Endometrial microvascular endothelial cells (primary cell): ENCODE measurements at regions not wholly inside any gene's neighbourhood (a gene's known extent, or its start where the extent isn't known, plus 50 kb on each side); places are given as distances from the start of the nearest gene placed in this dataset.

Source experiments
- in situ Hi-C: cut with HindIII; loops from 2 replicates; pipeline ENCODE4 v1.10.0; 2017; ENCODE audit warnings: low sequenced_read_pairs, low pct_unique_long_range_greater_than_20kb; ENCODE audit errors: inconsistent ontology term

- in situ Hi-C loops = no loop called here
Observed at GRCh38 chr2:14388724-14389123, 243.8 kb upstream of the LRATD1 start.

GRCh38 chr2:14396533-14397083 lies 235.9 kb upstream of the LRATD1 start:
- in situ Hi-C loops = no loop called here

GRCh38 chr2:14398641-14399040 lies 233.9 kb upstream of the LRATD1 start:
- in situ Hi-C loops = no loop called here

GRCh38 chr2:14401873-14402272 lies 230.6 kb upstream of the LRATD1 start:
- in situ Hi-C loops = no loop called here

GRCh38 chr2:14408695-14409094 lies 223.8 kb upstream of the LRATD1 start:
- in situ Hi-C loops = no loop called here

- in situ Hi-C loops = no loop called here
Observed at GRCh38 chr2:14417551-14417950, 215.0 kb upstream of the LRATD1 start.

GRCh38 chr2:14418115-14418514 lies 214.4 kb upstream of the LRATD1 start:
- in situ Hi-C loops = no loop called here

- in situ Hi-C loops = no loop called here
Observed at GRCh38 chr2:14420851-14421250, 211.7 kb upstream of the LRATD1 start.

GRCh38 chr2:14422426-14422825 lies 210.1 kb upstream of the LRATD1 start:
- in situ Hi-C loops = no loop called here

- in situ Hi-C loops = no loop called here
Observed at GRCh38 chr2:14423145-14423906, 209.2 kb upstream of the LRATD1 start.

GRCh38 chr2:14424478-14425390 lies 207.8 kb upstream of the LRATD1 start:
- in situ Hi-C loops = no loop called here

- in situ Hi-C loops = no loop called here
Observed at GRCh38 chr2:14425869-14426268, 206.6 kb upstream of the LRATD1 start.

- in situ Hi-C loops = no loop called here
Observed at GRCh38 chr2:14428056-14428455, 204.5 kb upstream of the LRATD1 start.

- in situ Hi-C loops = no loop called here
Observed at GRCh38 chr2:14433946-14434495, 198.5 kb upstream of the LRATD1 start.

GRCh38 chr2:14445670-14446069 lies 186.8 kb upstream of the LRATD1 start:
- in situ Hi-C loops = no loop called here

- in situ Hi-C loops = no loop called here
Observed at GRCh38 chr2:14448340-14448739, 184.2 kb upstream of the LRATD1 start.

GRCh38 chr2:14451312-14451711 lies 181.2 kb upstream of the LRATD1 start:
- in situ Hi-C loops = no loop called here

GRCh38 chr2:14454202-14454601 lies 178.3 kb upstream of the LRATD1 start:
- in situ Hi-C loops = no loop called here

GRCh38 chr2:14459786-14460325 lies 172.7 kb upstream of the LRATD1 start:
- in situ Hi-C loops = no loop called here
